ENCODE measurements at regions not wholly inside any gene's neighbourhood (a gene's known extent, or its start where the extent isn't known, plus 50 kb on each side); places are given as distances from the start of the nearest gene placed in this dataset.

- no peak for DNase-seq (ENCODE audit: extremely low read depth, low read depth)
- H3K4me3 ChIP-seq (replicated peaks; ENCODE audit: low read depth, low read length), result no peak overlapping the region
- TF ChIP-seq CTCF (IDR thresholded peaks at IDR 0.05; ENCODE audit: low read depth, low read length, missing control alignments), result no peak
These were observed 77.7 kb upstream of the PSMD7 start for GRCh38 chr16:74218871-74219270.

- DNase-seq (ENCODE audit: extremely low read depth, low read depth), result no peak
- H3K4me3 ChIP-seq (replicated peaks; ENCODE audit: low read depth, low read length), result no peak overlapping the region
- TF ChIP-seq CTCF (IDR thresholded peaks at IDR 0.05; ENCODE audit: low read depth, low read length, missing control alignments), result no peak
These were observed 80.3 kb upstream of the PSMD7 start for GRCh38 chr16:74216319-74216718.

GRCh38 chr16:74215249-74215648, 81.4 kb upstream of the PSMD7 start:
- TF ChIP-seq CTCF (IDR thresholded peaks at IDR 0.05; ENCODE audit: low read depth, low read length, missing control alignments), result no peak
- H3K4me3 ChIP-seq (replicated peaks; ENCODE audit: low read depth, low read length), result no peak overlapping the region
- no peak for DNase-seq (ENCODE audit: extremely low read depth, low read depth)

GRCh38 chr16:74213372-74213771, 83.2 kb upstream of the PSMD7 start:
- H3K4me3 ChIP-seq (replicated peaks; ENCODE audit: low read depth, low read length), result no peak overlapping the region
- no peak for TF ChIP-seq CTCF (IDR thresholded peaks at IDR 0.05; ENCODE audit: low read depth, low read length, missing control alignments)

GRCh38 chr16:74210245-74210644, 86.4 kb upstream of the PSMD7 start:
- DNase-seq (ENCODE audit: extremely low read depth, low read depth), result no peak
- no peak for TF ChIP-seq CTCF (IDR thresholded peaks at IDR 0.05; ENCODE audit: low read depth, low read length, missing control alignments)
- no peak overlapping the region for H3K4me3 ChIP-seq (replicated peaks; ENCODE audit: low read depth, low read length)

More at GRCh38 chr16:74213372-74213771, 83.2 kb upstream of the PSMD7 start:
- DNase-seq (ENCODE audit: extremely low read depth, low read depth), result no peak

GRCh38 chr16:74202009-74202408, 94.6 kb upstream of the PSMD7 start:
- no peak for TF ChIP-seq CTCF (IDR thresholded peaks at IDR 0.05; ENCODE audit: low read depth, low read length, missing control alignments)
- DNase-seq (ENCODE audit: extremely low read depth, low read depth), result no peak
- H3K4me3 ChIP-seq (replicated peaks; ENCODE audit: low read depth, low read length), result no peak overlapping the region

- DNase-seq (ENCODE audit: extremely low read depth, low read depth), result no peak
- no peak for TF ChIP-seq CTCF (IDR thresholded peaks at IDR 0.05; ENCODE audit: low read depth, low read length, missing control alignments)
- H3K4me3 ChIP-seq (replicated peaks; ENCODE audit: low read depth, low read length), result no peak overlapping the region
These were observed 95.0 kb upstream of the PSMD7 start for GRCh38 chr16:74201576-74201975.

Measured in HFF-Myc (cell line).